ENCODE measurements at regions not wholly inside any gene's neighbourhood (a gene's known extent, or its start where the extent isn't known, plus 50 kb on each side); places are given as distances from the start of the nearest gene placed in this dataset.
A peak's percentile ranks its signal among the peaks of the same experiment; 100 is the strongest.

GRCh38 chr10:44818701-44819127 is 92.4 kb upstream of the TMEM72 start:
- no peak for TF ChIP-seq Cebpa-rat (IDR thresholded peaks at IDR 0.05)

GRCh38 chr10:44820094-44820493 is 91.0 kb upstream of the TMEM72 start:
- H3K27ac ChIP-seq: peak overlapping the region; percentile 96; the same call in 1 of the 2 replicates
- peak overlapping the region; percentile 93 for H3K4me2 ChIP-seq
- TF ChIP-seq Cebpa-rat (IDR thresholded peaks at IDR 0.05): no peak
- H3K36me3 ChIP-seq: no peaks in the 10 kb centered on the region
- H3K27me3 ChIP-seq: no peaks in the 10 kb centered on the region
- H3K4me3 ChIP-seq: no peak overlapping the region
- peaks cover 70% of the 10 kb centered on the region for H3K4me1 ChIP-seq
- no peaks in the 10 kb centered on the region for H4K20me1 ChIP-seq
- H3K9me3 ChIP-seq: peaks cover 10% of the 10 kb centered on the region; the same call in 1 of the 2 replicates
- no peak overlapping the region for H3K9ac ChIP-seq

More at GRCh38 chr10:44818701-44819127, 92.4 kb upstream of the TMEM72 start:
- H3K9ac ChIP-seq: no peak overlapping the region
- no peaks in the 10 kb centered on the region for H3K36me3 ChIP-seq
- no peaks in the 10 kb centered on the region for H4K20me1 ChIP-seq
- H3K27me3 ChIP-seq: no peaks in the 10 kb centered on the region
- no peak overlapping the region for H3K4me2 ChIP-seq
- no peak overlapping the region for H3K4me3 ChIP-seq
- peaks cover 56% of the 10 kb centered on the region for H3K4me1 ChIP-seq
- peaks cover 4% of the 10 kb centered on the region; the same call in 1 of the 2 replicates for H3K9me3 ChIP-seq
- H3K27ac ChIP-seq: peak overlapping the region; percentile 62

- no peaks in the 10 kb centered on the region for H3K36me3 ChIP-seq
- peak overlapping the region; percentile 93 for H3K4me2 ChIP-seq
- H3K4me1 ChIP-seq: peaks cover 77% of the 10 kb centered on the region
- H4K20me1 ChIP-seq: no peaks in the 10 kb centered on the region
- peak overlapping the region; percentile 69 for H3K9ac ChIP-seq
- no peak for TF ChIP-seq Cebpa-rat (IDR thresholded peaks at IDR 0.05)
- H3K9me3 ChIP-seq: peaks cover 10% of the 10 kb centered on the region; the same call in 1 of the 2 replicates
- no peaks in the 10 kb centered on the region for H3K27me3 ChIP-seq
- peak overlapping the region; percentile 19; the same call in 1 of the 2 replicates for H3K4me3 ChIP-seq
- peak overlapping the region; percentile 96 for H3K27ac ChIP-seq
Observed at GRCh38 chr10:44821290-44821689, 89.8 kb upstream of the TMEM72 start.

- peak overlapping the region; percentile 93 for H3K4me2 ChIP-seq
- peak overlapping the region; percentile 96 for H3K27ac ChIP-seq
- peak overlapping the region; percentile 19 for H3K4me3 ChIP-seq
- peak overlapping the region; percentile 69 for H3K9ac ChIP-seq
- no peaks in the 10 kb centered on the region for H3K27me3 ChIP-seq
- peaks cover 10% of the 10 kb centered on the region; the same call in 1 of the 2 replicates for H3K9me3 ChIP-seq
- peaks cover 88% of the 10 kb centered on the region for H3K4me1 ChIP-seq
- H4K20me1 ChIP-seq: no peaks in the 10 kb centered on the region
- H3K36me3 ChIP-seq: no peaks in the 10 kb centered on the region
- TF ChIP-seq Cebpa-rat (IDR thresholded peaks at IDR 0.05): no peak
Observed at GRCh38 chr10:44822349-44822748, 88.8 kb upstream of the TMEM72 start.

GRCh38 chr10:44822966-44823365 is 88.2 kb upstream of the TMEM72 start:
- Histone ChIP-seq H3K4me1 (peaks cover 90% of the 10 kb centered on the region), H3K27me3 (no peaks in the 10 kb centered on the region), H3K9ac (peak overlapping the region; percentile 69), H4K20me1 (no peaks in the 10 kb centered on the region), H3K4me2 (peak overlapping the region; percentile 93), H3K4me3 (peak overlapping the region; percentile 19), H3K27ac (peak overlapping the region; percentile 96), H3K36me3 (no peaks in the 10 kb centered on the region), H3K9me3 (peaks cover 10% of the 10 kb centered on the region; the same call in 1 of the 2 replicates)
- TF ChIP-seq Cebpa-rat (IDR thresholded peaks at IDR 0.05): no peak

GRCh38 chr10:44824607-44825006 is 86.5 kb upstream of the TMEM72 start:
- no peaks in the 10 kb centered on the region for H3K27me3 ChIP-seq
- TF ChIP-seq Cebpa-rat (IDR thresholded peaks at IDR 0.05): no peak
- peaks cover 7% of the 10 kb centered on the region; the same call in 1 of the 2 replicates for H3K9me3 ChIP-seq
- no peaks in the 10 kb centered on the region for H4K20me1 ChIP-seq
- H3K36me3 ChIP-seq: no peaks in the 10 kb centered on the region
- H3K4me2 ChIP-seq: peak overlapping the region; percentile 93
- H3K27ac ChIP-seq: peak overlapping the region; percentile 25; the same call in 1 of the 2 replicates
- no peak overlapping the region for H3K4me3 ChIP-seq
- H3K9ac ChIP-seq: no peak overlapping the region
- H3K4me1 ChIP-seq: peaks cover 85% of the 10 kb centered on the region

GRCh38 chr10:44827431-44828006 is 83.6 kb upstream of the TMEM72 start:
- H3K4me2 ChIP-seq: peak overlapping the region; percentile 73
- TF ChIP-seq Cebpa-rat (IDR thresholded peaks at IDR 0.05): no peak
- H3K4me1 ChIP-seq: peaks cover 57% of the 10 kb centered on the region
- H3K4me3 ChIP-seq: no peak overlapping the region
- H3K9ac ChIP-seq: no peak overlapping the region
- H3K27ac ChIP-seq: peak overlapping the region; percentile 69
- H3K36me3 ChIP-seq: no peaks in the 10 kb centered on the region
- no peaks in the 10 kb centered on the region for H3K27me3 ChIP-seq
- H4K20me1 ChIP-seq: no peaks in the 10 kb centered on the region
- H3K9me3 ChIP-seq: peaks cover 6% of the 10 kb centered on the region; the same call in 1 of the 2 replicates

- Histone ChIP-seq H3K9me3 (peaks cover 6% of the 10 kb centered on the region; the same call in 1 of the 2 replicates), H3K9ac (no peak overlapping the region), H3K4me2 (no peak overlapping the region), H3K27me3 (no peaks in the 10 kb centered on the region), H4K20me1 (no peaks in the 10 kb centered on the region), H3K36me3 (no peaks in the 10 kb centered on the region), H3K4me1 (peaks cover 53% of the 10 kb centered on the region), H3K27ac (peak overlapping the region; percentile 8; the same call in 1 of the 2 replicates), H3K4me3 (no peak overlapping the region)
- no peak for TF ChIP-seq Cebpa-rat (IDR thresholded peaks at IDR 0.05)
Observed at GRCh38 chr10:44828508-44829142, 82.5 kb upstream of the TMEM72 start.

- Histone ChIP-seq H3K4me2 (no peak overlapping the region), H3K4me1 (peaks cover 53% of the 10 kb centered on the region), H3K27ac (peak overlapping the region; percentile 8; the same call in 1 of the 2 replicates), H3K9me3 (peaks cover 5% of the 10 kb centered on the region; the same call in 1 of the 2 replicates), H4K20me1 (no peaks in the 10 kb centered on the region), H3K27me3 (no peaks in the 10 kb centered on the region), H3K36me3 (no peaks in the 10 kb centered on the region), H3K4me3 (no peak overlapping the region), H3K9ac (no peak overlapping the region)
- TF ChIP-seq Cebpa-rat (IDR thresholded peaks at IDR 0.05): no peak
Observed at GRCh38 chr10:44829426-44829825, 81.7 kb upstream of the TMEM72 start.

GRCh38 chr10:44830022-44830421 is 81.1 kb upstream of the TMEM72 start:
- Histone ChIP-seq H3K9ac (no peak overlapping the region), H3K4me3 (no peak overlapping the region), H3K4me2 (no peak overlapping the region), H3K27me3 (no peaks in the 10 kb centered on the region), H3K9me3 (no peaks in the 10 kb centered on the region), H3K4me1 (peaks cover 53% of the 10 kb centered on the region), H3K36me3 (no peaks in the 10 kb centered on the region), H4K20me1 (no peaks in the 10 kb centered on the region), H3K27ac (no peak overlapping the region)
- no peak for TF ChIP-seq Cebpa-rat (IDR thresholded peaks at IDR 0.05)

Measured in BLaER1 (cell line).